ENCODE measurements at regions not wholly inside any gene's neighbourhood (a gene's known extent, or its start where the extent isn't known, plus 50 kb on each side); places are given as distances from the start of the nearest gene placed in this dataset.

DNA sequence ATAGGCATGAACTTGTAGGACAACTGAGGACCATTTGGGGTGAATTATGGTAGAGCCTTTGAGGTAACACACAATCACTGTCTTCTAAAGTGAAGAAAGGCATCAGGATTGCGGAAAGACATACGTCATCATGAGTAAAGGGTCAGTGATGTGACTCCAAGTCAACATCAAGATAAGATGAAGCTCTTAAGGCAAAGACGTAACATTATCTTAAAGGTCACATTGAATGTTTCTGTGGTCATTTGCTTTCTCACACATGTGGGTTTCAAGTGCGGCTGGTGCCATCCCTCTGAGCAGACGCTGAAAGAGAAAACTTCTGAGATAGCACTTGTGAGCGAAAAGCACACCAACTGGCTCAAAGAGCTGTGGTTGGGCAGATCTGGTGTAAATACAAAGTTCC, 63.3 kb upstream of the GRAMD2B start:
- TF ChIP-seq, protein P1, sequence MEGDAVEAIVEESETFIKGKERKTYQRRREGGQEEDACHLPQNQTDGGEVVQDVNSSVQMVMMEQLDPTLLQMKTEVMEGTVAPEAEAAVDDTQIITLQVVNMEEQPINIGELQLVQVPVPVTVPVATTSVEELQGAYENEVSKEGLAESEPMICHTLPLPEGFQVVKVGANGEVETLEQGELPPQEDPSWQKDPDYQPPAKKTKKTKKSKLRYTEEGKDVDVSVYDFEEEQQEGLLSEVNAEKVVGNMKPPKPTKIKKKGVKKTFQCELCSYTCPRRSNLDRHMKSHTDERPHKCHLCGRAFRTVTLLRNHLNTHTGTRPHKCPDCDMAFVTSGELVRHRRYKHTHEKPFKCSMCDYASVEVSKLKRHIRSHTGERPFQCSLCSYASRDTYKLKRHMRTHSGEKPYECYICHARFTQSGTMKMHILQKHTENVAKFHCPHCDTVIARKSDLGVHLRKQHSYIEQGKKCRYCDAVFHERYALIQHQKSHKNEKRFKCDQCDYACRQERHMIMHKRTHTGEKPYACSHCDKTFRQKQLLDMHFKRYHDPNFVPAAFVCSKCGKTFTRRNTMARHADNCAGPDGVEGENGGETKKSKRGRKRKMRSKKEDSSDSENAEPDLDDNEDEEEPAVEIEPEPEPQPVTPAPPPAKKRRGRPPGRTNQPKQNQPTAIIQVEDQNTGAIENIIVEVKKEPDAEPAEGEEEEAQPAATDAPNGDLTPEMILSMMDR (IDR thresholded peaks at IDR 0.05), result no peak
- TF ChIP-seq POLR2AphosphoS5 (IDR thresholded peaks at IDR 0.05), result no peak
- TF ChIP-seq POLR2A (IDR thresholded peaks at IDR 0.05), result no peak
